ENCODE measurements at regions not wholly inside any gene's neighbourhood (a gene's known extent, or its start where the extent isn't known, plus 50 kb on each side); places are given as distances from the start of the nearest gene placed in this dataset.

GRCh38 chr2:60364491-60364890, 189.0 kb downstream of the BCL11A start:
- peak; percentile 19 for DNase-seq
- TF ChIP-seq CTCF (IDR thresholded peaks at IDR 0.05; ENCODE audit: low read depth, low read length) = no peak
- Histone ChIP-seq H3K27me3 (no peaks in the 10 kb centered on the region), H3K9me3 (no peaks in the 10 kb centered on the region), H3K36me3 (no peaks in the 10 kb centered on the region), H3K4me3 (ENCODE audit: low read depth, low read length) (no peak overlapping the region), H3K4me1 (no peaks in the 10 kb centered on the region)

GRCh38 chr2:60361498-60361897, 192.0 kb downstream of the BCL11A start:
- TF ChIP-seq CTCF (IDR thresholded peaks at IDR 0.05; ENCODE audit: low read depth, low read length) = no peak
- no peaks in the 10 kb centered on the region for H3K36me3 ChIP-seq
- no peaks in the 10 kb centered on the region for H3K4me1 ChIP-seq
- DNase-seq = no peak
- no peaks in the 10 kb centered on the region for H3K9me3 ChIP-seq
- H3K27me3 ChIP-seq = no peaks in the 10 kb centered on the region
- no peak overlapping the region for H3K4me3 ChIP-seq (ENCODE audit: low read depth, low read length)

- H3K36me3 ChIP-seq = no peaks in the 10 kb centered on the region
- H3K27me3 ChIP-seq = no peaks in the 10 kb centered on the region
- H3K4me3 ChIP-seq (ENCODE audit: low read depth, low read length) = no peak overlapping the region
- no peaks in the 10 kb centered on the region for H3K9me3 ChIP-seq
- DNase-seq = no peak
- no peaks in the 10 kb centered on the region for H3K4me1 ChIP-seq
- no peak for TF ChIP-seq CTCF (IDR thresholded peaks at IDR 0.05; ENCODE audit: low read depth, low read length)
Observed at GRCh38 chr2:60359569-60359968, 193.9 kb downstream of the BCL11A start.

- Histone ChIP-seq H3K4me3 (ENCODE audit: low read depth, low read length) (no peak overlapping the region), H3K36me3 (no peaks in the 10 kb centered on the region), H3K9me3 (no peaks in the 10 kb centered on the region), H3K27me3 (no peaks in the 10 kb centered on the region), H3K4me1 (no peaks in the 10 kb centered on the region)
- no peak for DNase-seq
- TF ChIP-seq CTCF (IDR thresholded peaks at IDR 0.05; ENCODE audit: low read depth, low read length) = no peak
Observed at GRCh38 chr2:60358476-60358875, 195.0 kb downstream of the BCL11A start.

GRCh38 chr2:60357996-60358395, 195.5 kb downstream of the BCL11A start:
- Histone ChIP-seq H3K36me3 (no peaks in the 10 kb centered on the region), H3K9me3 (no peaks in the 10 kb centered on the region), H3K27me3 (no peaks in the 10 kb centered on the region), H3K4me1 (no peaks in the 10 kb centered on the region), H3K4me3 (ENCODE audit: low read depth, low read length) (no peak overlapping the region)
- DNase-seq = no peak
- no peak for TF ChIP-seq CTCF (IDR thresholded peaks at IDR 0.05; ENCODE audit: low read depth, low read length)

GRCh38 chr2:60356346-60356745, 197.1 kb downstream of the BCL11A start:
- H3K4me1 ChIP-seq = no peaks in the 10 kb centered on the region
- H3K9me3 ChIP-seq = no peaks in the 10 kb centered on the region
- TF ChIP-seq CTCF (IDR thresholded peaks at IDR 0.05; ENCODE audit: low read depth, low read length) = no peak
- DNase-seq = no peak
- no peaks in the 10 kb centered on the region for H3K27me3 ChIP-seq
- H3K4me3 ChIP-seq (ENCODE audit: low read depth, low read length) = no peak overlapping the region
- no peaks in the 10 kb centered on the region for H3K36me3 ChIP-seq

All from BE2C (cell line).